PC-9 (cell line): ENCODE measurements at regions not wholly inside any gene's neighbourhood (a gene's known extent, or its start where the extent isn't known, plus 50 kb on each side); places are given as distances from the start of the nearest gene placed in this dataset.

Experiments used
- BruUV-seq: library from RNA; stranded (reverse); fragments of 400-500 nt; replicated peaks from 2 replicates; lab custom pipeline; 2021; lab: Mats Ljungman, UMichigan
- CTCF ChIA-PET: fragments of 300-600 bp; sonication (Branson Sonifier 250); formaldehyde crosslinking; loops from one replicate; lab custom pipeline; 2022; ENCODE audit warnings: antibody characterized with exemption; lab: Charles Lee
- POLR2A ChIA-PET: fragments of 300-600 bp; sonication (Branson Sonifier 250); formaldehyde crosslinking; loops from one replicate; lab custom pipeline; 2022; ENCODE audit warnings: antibody characterized with exemption; ENCODE audit not compliant: unreplicated experiment; lab: Charles Lee
- DNase-seq, 2 experiments: peaks; one replicate each; pipeline versions ENCODE4 v3.0.0 to v3.0.0-alpha.2; 2015 to 2022; ENCODE audit warnings: mixed read lengths in 1 of 2
- H2AFZ ChIP-seq: fragments of 200-600 bp; sonication (generic); 2 replicates; pipeline ENCODE4 v1.8.1; 2017; ENCODE audit warnings: antibody characterized with exemption
- H3F3A ChIP-seq: fragments of 200-600 bp; sonication (generic); 2 replicates; pipeline ENCODE4 v1.8.1; 2017; ENCODE audit warnings: antibody characterized with exemption, mild to moderate bottlenecking, low read depth; ENCODE audit not compliant: insufficient read depth
- H3K27ac ChIP-seq: fragments of 200-600 bp; sonication (generic); 2 replicates; pipeline ENCODE4 v1.6.1; 2016; ENCODE audit warnings: mixed run types
- H3K27me3 ChIP-seq: fragments of 200-600 bp; sonication (generic); 2 replicates; pipeline ENCODE4 v1.6.1; 2016; ENCODE audit warnings: low read depth, mixed run types; ENCODE audit not compliant: insufficient read depth
- H3K36me3 ChIP-seq: fragments of 200-600 bp; sonication (generic); 2 replicates; pipeline ENCODE4 v1.6.1; 2016; ENCODE audit warnings: low read depth, mixed run types
- H3K4me1 ChIP-seq: fragments of 200-600 bp; sonication (generic); replicated peaks from 2 replicates; pipeline ENCODE4 v1.6.1; 2016; ENCODE audit warnings: mixed run types; ENCODE audit not compliant: insufficient read depth
- H3K4me2 ChIP-seq: fragments of 200-600 bp; sonication (generic); 2 replicates; pipeline ENCODE4 v1.6.1; 2017; ENCODE audit warnings: mixed run types
- H3K4me3 ChIP-seq: fragments of 200-600 bp; sonication (generic); 2 replicates; pipeline ENCODE4 v1.6.1; 2016; ENCODE audit warnings: mixed run types
- H3K79me2 ChIP-seq: fragments of 200-600 bp; sonication (generic); 2 replicates; pipeline ENCODE4 v1.6.1; 2017; ENCODE audit warnings: low read depth, mixed run types
- H3K9me2 ChIP-seq: fragments of 200-600 bp; sonication (generic); 2 replicates; pipeline ENCODE4 v1.8.1; 2017; ENCODE audit warnings: mild to moderate bottlenecking; ENCODE audit not compliant: insufficient read depth
- H3K9me3 ChIP-seq: fragments of 200-600 bp; sonication (generic); 2 replicates; pipeline ENCODE4 v1.8.1; 2016; ENCODE audit warnings: low read depth; ENCODE audit not compliant: insufficient read depth
- H4K20me1 ChIP-seq: fragments of 200-600 bp; sonication (generic); 2 replicates; pipeline ENCODE4 v1.8.1; 2017; ENCODE audit not compliant: insufficient read depth
- EZH2 ChIP-seq: fragments of 200-600 bp; sonication (generic); IDR thresholded peaks from 2 replicates; pipeline ENCODE4 v1.8.0; 2017; ENCODE audit warnings: antibody characterized with exemption, low read depth
- intact Hi-C: fragments of 100-400 bp; cut with micrococcal nuclease; formaldehyde crosslinking; loops from one replicate; pipeline ENCODE4 v1.10.0; 2022; ENCODE audit not compliant: unreplicated experiment
- TF ChIP-seq, protein P1 (sequence below): fragments of 200-600 bp; sonication (generic); conservative IDR thresholded peaks from 2 replicates; pipeline ENCODE4 v1.6.1; 2017; ENCODE audit warnings: mixed run types, antibody characterized with exemption, mild to moderate bottlenecking, moderate library complexity

GRCh38 chr1:181296180-181296579 is 187.1 kb upstream of the CACNA1E start:
- intact Hi-C loops, result no loop called here
- no TSS peak for BruUV-seq
- Histone ChIP-seq H3K27ac (no peak overlapping the region), H3K4me1 (no peaks in the 10 kb centered on the region), H3K27me3 (0 out of 2 replicates have a peak, but pooled peaks cover 15% of the 10 kb centered on the region), H3K4me3 (no peak overlapping the region), H3K9me3 (no peaks in the 10 kb centered on the region), H3K79me2 (no peaks in the 10 kb centered on the region), H3K36me3 (no peaks in the 10 kb centered on the region), H4K20me1 (no peaks in the 10 kb centered on the region), H3K4me2 (no peak overlapping the region), H3K9me2 (no peaks in the 10 kb centered on the region), H3F3A (no peaks in the 10 kb centered on the region), H2AFZ (no peak overlapping the region)
- ChIA-PET CTCF (no interaction called here), POLR2A (no interaction called here)
- TF ChIP-seq EZH2, result no peak
- TF ChIP-seq, protein P1, sequence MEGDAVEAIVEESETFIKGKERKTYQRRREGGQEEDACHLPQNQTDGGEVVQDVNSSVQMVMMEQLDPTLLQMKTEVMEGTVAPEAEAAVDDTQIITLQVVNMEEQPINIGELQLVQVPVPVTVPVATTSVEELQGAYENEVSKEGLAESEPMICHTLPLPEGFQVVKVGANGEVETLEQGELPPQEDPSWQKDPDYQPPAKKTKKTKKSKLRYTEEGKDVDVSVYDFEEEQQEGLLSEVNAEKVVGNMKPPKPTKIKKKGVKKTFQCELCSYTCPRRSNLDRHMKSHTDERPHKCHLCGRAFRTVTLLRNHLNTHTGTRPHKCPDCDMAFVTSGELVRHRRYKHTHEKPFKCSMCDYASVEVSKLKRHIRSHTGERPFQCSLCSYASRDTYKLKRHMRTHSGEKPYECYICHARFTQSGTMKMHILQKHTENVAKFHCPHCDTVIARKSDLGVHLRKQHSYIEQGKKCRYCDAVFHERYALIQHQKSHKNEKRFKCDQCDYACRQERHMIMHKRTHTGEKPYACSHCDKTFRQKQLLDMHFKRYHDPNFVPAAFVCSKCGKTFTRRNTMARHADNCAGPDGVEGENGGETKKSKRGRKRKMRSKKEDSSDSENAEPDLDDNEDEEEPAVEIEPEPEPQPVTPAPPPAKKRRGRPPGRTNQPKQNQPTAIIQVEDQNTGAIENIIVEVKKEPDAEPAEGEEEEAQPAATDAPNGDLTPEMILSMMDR, result no peak
- DNase-seq, result no peak

DNA sequence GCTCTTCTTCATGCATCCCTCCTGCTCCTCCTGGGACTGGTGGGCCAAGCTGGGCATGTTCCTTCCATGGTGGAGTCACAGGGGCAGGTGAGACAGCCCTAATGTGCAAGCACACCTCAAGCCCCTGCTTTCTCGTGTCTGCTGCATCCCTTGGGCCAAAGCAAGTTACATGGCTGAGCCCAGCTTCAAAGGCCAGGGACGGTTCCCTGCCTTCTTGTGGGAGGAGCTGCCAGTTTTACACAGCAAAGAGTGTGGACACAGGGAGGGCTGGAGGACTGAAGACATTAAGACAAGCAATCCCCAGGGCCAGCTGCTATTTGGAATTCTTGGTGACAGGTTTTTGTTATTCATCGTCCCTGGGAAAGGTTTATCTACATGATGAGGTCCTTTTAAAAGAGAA is 175.2 kb upstream of the CACNA1E start:
- Histone ChIP-seq H3K9me3 (no peaks in the 10 kb centered on the region; the same call in 1 of the 2 replicates), H3K36me3 (no peaks in the 10 kb centered on the region), H2AFZ (no peak overlapping the region), H3K4me3 (no peak overlapping the region), H4K20me1 (no peaks in the 10 kb centered on the region), H3K4me2 (no peak overlapping the region), H3K9me2 (no peaks in the 10 kb centered on the region), H3K4me1 (no peaks in the 10 kb centered on the region), H3F3A (no peaks in the 10 kb centered on the region), H3K27ac (no peak overlapping the region), H3K79me2 (no peaks in the 10 kb centered on the region), H3K27me3 (peaks cover 69% of the 10 kb centered on the region)
- POLR2A ChIA-PET, result no interaction called here
- TF ChIP-seq, protein P1, result no peak
- no peak for TF ChIP-seq EZH2
- CTCF ChIA-PET, result no interaction called here
- intact Hi-C loops, result no loop called here
- no TSS peak for BruUV-seq
- no peak for DNase-seq

- DNase-seq, result no peak
- H3F3A ChIP-seq, result no peaks in the 10 kb centered on the region
- peaks cover 74% of the 10 kb centered on the region for H3K27me3 ChIP-seq
- H3K4me2 ChIP-seq, result no peak overlapping the region
- no peaks in the 10 kb centered on the region for H3K79me2 ChIP-seq
- H3K4me3 ChIP-seq, result no peak overlapping the region
- no peak overlapping the region for H2AFZ ChIP-seq
- H3K4me1 ChIP-seq, result no peaks in the 10 kb centered on the region
- H3K9me2 ChIP-seq, result no peaks in the 10 kb centered on the region
- BruUV-seq, result no TSS peak
- POLR2A ChIA-PET, result no interaction called here
- H3K36me3 ChIP-seq, result no peaks in the 10 kb centered on the region
- CTCF ChIA-PET, result no interaction called here
- H3K27ac ChIP-seq, result no peak overlapping the region
- no peaks in the 10 kb centered on the region; the same call in 1 of the 2 replicates for H3K9me3 ChIP-seq
- no peaks in the 10 kb centered on the region for H4K20me1 ChIP-seq
- intact Hi-C loops, result no loop called here
- TF ChIP-seq, protein P1, result no peak
- no peak for TF ChIP-seq EZH2
Measured at GRCh38 chr1:181310560-181310959, 172.8 kb upstream of the CACNA1E start.
